GM12864 (cell line): ENCODE measurements at regions not wholly inside any gene's neighbourhood (a gene's known extent, or its start where the extent isn't known, plus 50 kb on each side); places are given as distances from the start of the nearest gene placed in this dataset.
"Not testable (repeated sequence)": the region's sequence is repeated elsewhere in the genome, so short reads cannot be mapped to it uniquely, and the experiment has no call there.

Experiments used
- DNase-seq: peaks from one replicate; pipeline ENCODE4 v3.0.0-alpha.2; 2011; ENCODE audit warnings: low read depth
- H3K4me3 ChIP-seq: 2 replicates; pipeline ENCODE4 v1.5.1; 2011; ENCODE audit warnings: mild to moderate bottlenecking, low read depth, low read length, control low read depth
- CTCF ChIP-seq: IDR thresholded peaks from 2 replicates; pipeline ENCODE4 v1.5.1; 2011; ENCODE audit warnings: low read depth, mild to moderate bottlenecking, moderate library complexity, low read length, control low read depth, inconsistent platforms; ENCODE audit errors: missing control alignments

GRCh38 chr2:188024811-188025210 is 266.9 kb upstream of the GULP1 start:
- DNase-seq, result no peak
- H3K4me3 ChIP-seq, result no peak overlapping the region
- no peak for TF ChIP-seq CTCF

- DNase-seq, result no peak
- no peak overlapping the region for H3K4me3 ChIP-seq
- TF ChIP-seq CTCF, result no peak
Measured at GRCh38 chr2:188028739-188029138, 262.9 kb upstream of the GULP1 start.

- TF ChIP-seq CTCF, result no peak
- no peak for DNase-seq
- H3K4me3 ChIP-seq, result no peak overlapping the region
Measured at GRCh38 chr2:188032306-188032705, 259.4 kb upstream of the GULP1 start.

- no peak for DNase-seq
- TF ChIP-seq CTCF, result no peak
- no peak overlapping the region for H3K4me3 ChIP-seq
Measured at GRCh38 chr2:188032786-188033185, 258.9 kb upstream of the GULP1 start.

- not testable (repeated sequence) for DNase-seq, H3K4me3 ChIP-seq
Measured at GRCh38 chr2:188033240-188033639, 258.4 kb upstream of the GULP1 start.

GRCh38 chr2:188034102-188034501 is 257.6 kb upstream of the GULP1 start:
- not testable (repeated sequence) for DNase-seq, H3K4me3 ChIP-seq

GRCh38 chr2:188035377-188035776 is 256.3 kb upstream of the GULP1 start:
- DNase-seq, H3K4me3 ChIP-seq: not testable (repeated sequence)

- DNase-seq, H3K4me3 ChIP-seq: not testable (repeated sequence)
Measured at GRCh38 chr2:188036786-188037185, 254.9 kb upstream of the GULP1 start.

GRCh38 chr2:188039307-188039706 is 252.4 kb upstream of the GULP1 start:
- TF ChIP-seq CTCF, result no peak
- H3K4me3 ChIP-seq, result no peak overlapping the region
- DNase-seq, result no peak
